ENCODE measurements at regions not wholly inside any gene's neighbourhood (a gene's known extent, or its start where the extent isn't known, plus 50 kb on each side); places are given as distances from the start of the nearest gene placed in this dataset.

GRCh38 chr2:143928613-143929012, 591.3 kb downstream of the ZEB2 start:
- TF ChIP-seq CTCF (IDR thresholded peaks at IDR 0.05) (no peak), POLR2A (IDR thresholded peaks at IDR 0.05) (no peak)
